CD14-positive monocyte (primary cell): ENCODE measurements at regions not wholly inside any gene's neighbourhood (a gene's known extent, or its start where the extent isn't known, plus 50 kb on each side); places are given as distances from the start of the nearest gene placed in this dataset.

Experiments
- DNase-seq, 3 donors: peaks; one replicate each; pipeline ENCODE4 v3.0.0-alpha.2; 2011 to 2022
- H2AFZ ChIP-seq: 2 replicates; pipeline ENCODE4 v1.6.0; 2012; ENCODE audit warnings: mild to moderate bottlenecking, low read depth, low read length, inconsistent platforms; ENCODE audit not compliant: insufficient read depth, poor library complexity, severe bottlenecking
- H3K27ac ChIP-seq, 2 donors: 1 replicate in 1 of 2; 2 replicates in 1 of 2; pipeline ENCODE4 v1.5.1; 2012 to 2013; ENCODE audit warnings: low read length in 2 of 2, control low read depth in 1 of 2, inconsistent platforms in 1 of 2, low read depth in 1 of 2, mild to moderate bottlenecking in 1 of 2
- H3K27me3 ChIP-seq, 2 donors: one replicate each; pipeline versions ENCODE4 v1.6.0 to v1.6.1; 2011 to 2013; ENCODE audit warnings: low read length in 2 of 2; ENCODE audit not compliant: control insufficient read depth in 2 of 2, insufficient read depth in 2 of 2
- H3K36me3 ChIP-seq, 2 donors: replicated peaks in 1 of 2; 1 replicate in 1 of 2; 2 replicates in 1 of 2; pipeline versions ENCODE4 v1.5.1 to v1.6.1; 2012 to 2013; ENCODE audit warnings: low read length in 2 of 2, control low read depth in 1 of 2, inconsistent platforms in 1 of 2, mild to moderate bottlenecking in 1 of 2; ENCODE audit not compliant: insufficient read depth in 2 of 2, control insufficient read depth in 1 of 2
- H3K4me1 ChIP-seq, 2 donors: 1 replicate in 1 of 2; 2 replicates in 1 of 2; pipeline versions ENCODE4 v1.5.1 to v1.6.1; 2012 to 2013; ENCODE audit warnings: low read length in 2 of 2, control low read depth in 1 of 2, inconsistent platforms in 1 of 2, mild to moderate bottlenecking in 1 of 2, moderate library complexity in 1 of 2; ENCODE audit not compliant: insufficient read depth in 2 of 2, control insufficient read depth in 1 of 2
- H3K4me2 ChIP-seq: replicated peaks from 2 replicates; pipeline ENCODE3; 2012; ENCODE audit warnings: low read length, moderate library complexity, mild to moderate bottlenecking; ENCODE audit not compliant: poor library complexity, severe bottlenecking; ENCODE audit errors: extremely low read depth
- H3K4me3 ChIP-seq, 3 experiments: fragments of 200-600 bp in 1 of 3; sonication (generic) in 1 of 3; replicated peaks in 1 of 3; 1 replicate in 2 of 3; 2 replicates in 1 of 3; pipeline ENCODE4 v1.5.1; 2011 to 2013; ENCODE audit warnings: low read length in 3 of 3, mild to moderate bottlenecking in 3 of 3, control low read depth in 2 of 3, low read depth in 2 of 3, inconsistent platforms in 1 of 3, moderate library complexity in 1 of 3
- H3K79me2 ChIP-seq: 2 replicates; pipeline ENCODE4 v1.6.0; 2012; ENCODE audit warnings: mild to moderate bottlenecking, control low read depth, inconsistent platforms, low read length, moderate library complexity; ENCODE audit not compliant: insufficient read depth
- H3K9ac ChIP-seq: 2 replicates; pipeline ENCODE4 v1.6.0; 2017; ENCODE audit warnings: low read length, mild to moderate bottlenecking; ENCODE audit not compliant: insufficient read depth, poor library complexity, severe bottlenecking
- H3K9me3 ChIP-seq, 2 donors: replicated peaks in 1 of 2; 1 replicate in 1 of 2; 2 replicates in 1 of 2; pipeline versions ENCODE4 v1.5.1 to v1.6.1; 2012 to 2013; ENCODE audit warnings: low read length in 2 of 2, control low read depth in 1 of 2; ENCODE audit not compliant: control insufficient read depth in 1 of 2, insufficient read depth in 1 of 2
- H4K20me1 ChIP-seq: 2 replicates; pipeline ENCODE4 v1.6.0; 2012; ENCODE audit warnings: mild to moderate bottlenecking, low read length, control low read depth, moderate library complexity; ENCODE audit not compliant: insufficient read depth
- H3K27ac Mint-ChIP-seq, 7 donors: one replicate each; pipeline ENCODE4 v1.8.0; 2020; ENCODE audit warnings: mild to moderate bottlenecking in 7 of 7, mixed read lengths in 7 of 7, moderate library complexity in 6 of 7, inconsistent platforms in 2 of 7
- H3K27me3 Mint-ChIP-seq, 3 donors: one replicate each; pipeline ENCODE4 v1.8.0; 2021 to 2022; ENCODE audit warnings: low read depth in 3 of 3, mild to moderate bottlenecking in 3 of 3, mixed read lengths in 3 of 3, moderate library complexity in 3 of 3, inconsistent platforms in 1 of 3
- H3K36me3 Mint-ChIP-seq, 2 donors: one replicate each; pipeline ENCODE4 v1.8.0; 2020; ENCODE audit warnings: mixed read lengths in 2 of 2, inconsistent platforms in 1 of 2, mild to moderate bottlenecking in 1 of 2
- H3K4me1 Mint-ChIP-seq: one replicate; pipeline ENCODE4 v1.8.0; 2020; ENCODE audit warnings: mild to moderate bottlenecking, mixed read lengths
- H3K4me3 Mint-ChIP-seq, 2 donors: one replicate each; pipeline ENCODE4 v1.8.0; 2020; ENCODE audit warnings: mild to moderate bottlenecking in 2 of 2, mixed read lengths in 2 of 2, moderate library complexity in 1 of 2
- H3K9me3 Mint-ChIP-seq, 7 donors: one replicate each; pipeline ENCODE4 v1.8.0; 2020 to 2022; ENCODE audit warnings: mixed read lengths in 7 of 7, mild to moderate bottlenecking in 6 of 7, moderate library complexity in 6 of 7, inconsistent platforms in 2 of 7
- CTCF ChIP-seq: fragments of 200-600 bp; IDR thresholded peaks from one replicate; pipeline ENCODE4 v1.8.0; 2022; ENCODE audit warnings: antibody characterized with exemption, mild to moderate bottlenecking
- WGBS: methylation state at CpG from one replicate; pipeline ENCODE4 v1.1.5; 2013; ENCODE audit warnings: missing lambda C conversion rate; ENCODE audit not compliant: insufficient coverage; 5-methylcytosine and 5-hydroxymethylcytosine counted together
- intact Hi-C, 2 donors: fragments of 100-400 bp; cut with micrococcal nuclease; formaldehyde crosslinking; loops; one replicate each; pipeline versions ENCODE4 v1.15.0 to v1.15.1; 2023

GRCh38 chr4:90069151-90069550, 58.0 kb upstream of the CCSER1 start:
- H2AFZ ChIP-seq, result no peak overlapping the region
- Mint-ChIP-seq H3K9me3 (no peaks in the 10 kb centered on the region), H3K36me3 (no peaks in the 10 kb centered on the region), H3K27ac (no peak overlapping the region), H3K4me3 (no peak overlapping the region), H3K4me1 (peaks cover 17% of the 10 kb centered on the region), H3K27me3 (peaks cover 0 to 1% (median 0%) of the 10 kb centered on the region in 3 donors)
- no peak overlapping the region for H3K4me2 ChIP-seq
- H3K79me2 ChIP-seq, result no peaks in the 10 kb centered on the region
- no peaks in the 10 kb centered on the region for H4K20me1 ChIP-seq
- no peak overlapping the region for H3K4me3 ChIP-seq
- DNase-seq, result no peak
- WGBS, result no CpG with 5 or more reads among the region's 1 CpG
- H3K9me3 ChIP-seq, result no peaks in the 10 kb centered on the region
- no peak overlapping the region for H3K27ac ChIP-seq
- intact Hi-C loops, result no loop called here
- TF ChIP-seq CTCF, result no peak
- no peaks in the 10 kb centered on the region for H3K27me3 ChIP-seq
- peaks cover 12 to 16% of the 10 kb centered on the region in 2 donors for H3K4me1 ChIP-seq
- no peaks in the 10 kb centered on the region for H3K36me3 ChIP-seq
- H3K9ac ChIP-seq, result no peak overlapping the region

- Histone ChIP-seq H2AFZ (peak overlapping the region; percentile 58), H4K20me1 (no peaks in the 10 kb centered on the region), H3K4me3 (peak overlapping the region; percentile 28 to 66 (median 50)), H3K36me3 (no peaks in the 10 kb centered on the region), H3K4me1 (peaks cover 26 to 29% of the 10 kb centered on the region in 2 donors), H3K27me3 (no peaks in the 10 kb centered on the region), H3K9ac (peak overlapping the region; percentile 45), H3K4me2 (peak overlapping the region; percentile 71), H3K27ac (peak overlapping the region; percentile 1 to 78), H3K79me2 (no peaks in the 10 kb centered on the region), H3K9me3 (no peaks in the 10 kb centered on the region)
- Mint-ChIP-seq H3K27me3 (peaks cover 0 to 4% (median 2%) of the 10 kb centered on the region in 3 donors), H3K4me3 (peak overlapping the region; percentile 65 to 85), H3K36me3 (no peaks in the 10 kb centered on the region), H3K9me3 (no peaks in the 10 kb centered on the region), H3K4me1 (peaks cover 31% of the 10 kb centered on the region), H3K27ac (peak overlapping the region; percentile 74 to 93 (median 87))
- no peak for TF ChIP-seq CTCF
- 33% methylated on average over 3 of the region's 11 CpGs for WGBS
- peak; percentile 49 to 54 (median 49) for DNase-seq
- intact Hi-C loops, result loop anchor here in 1 of 2 donors (10.0 kb wide), 1 partner anchor 47 kb away; no protein-coding TSS in a partner anchor
Observed at GRCh38 chr4:90071289-90072235, 55.6 kb upstream of the CCSER1 start.
